BJ (cell line): ENCODE measurements at regions not wholly inside any gene's neighbourhood (a gene's known extent, or its start where the extent isn't known, plus 50 kb on each side); places are given as distances from the start of the nearest gene placed in this dataset.
A peak's percentile ranks its signal among the peaks of the same experiment; 100 is the strongest.

ENCODE experiments used
- CTCF ChIA-PET: fragments of 350-600 bp; formaldehyde crosslinking; extraction: SDS; loops from one replicate; lab custom pipeline; 2021; ENCODE audit warnings: antibody characterized with exemption, inconsistent platforms; lab: Yijun Ruan, JAX
- POLR2A ChIA-PET: fragments of 300-600 bp; sonication (Branson Sonifier 250); formaldehyde crosslinking; extraction: SDS; loops from one replicate; lab custom pipeline; 2021; ENCODE audit warnings: antibody characterized with exemption; lab: Charles Lee
- DNase-seq: peaks from one replicate; pipeline ENCODE4 v3.0.0-alpha.2; 2011; ENCODE audit warnings: low read depth
- H3K27me3 ChIP-seq: 2 replicates; pipeline ENCODE4 v1.6.0; 2011; ENCODE audit warnings: low read length; ENCODE audit not compliant: control insufficient read depth, insufficient read depth
- H3K36me3 ChIP-seq: 2 replicates; pipeline ENCODE4 v1.5.1; 2011; ENCODE audit warnings: low read length; ENCODE audit not compliant: control insufficient read depth, insufficient read depth
- H3K4me3 ChIP-seq: 2 replicates; pipeline ENCODE4 v1.5.1; 2011; ENCODE audit warnings: low read depth, mild to moderate bottlenecking, control low read depth, low read length
- TF ChIP-seq, protein P1 (sequence below): IDR thresholded peaks from 2 replicates; pipeline ENCODE4 v1.5.1; 2011; ENCODE audit warnings: low read depth, mild to moderate bottlenecking, control low read depth, inconsistent platforms, low read length, moderate library complexity; ENCODE audit not compliant: insufficient read depth

DNA sequence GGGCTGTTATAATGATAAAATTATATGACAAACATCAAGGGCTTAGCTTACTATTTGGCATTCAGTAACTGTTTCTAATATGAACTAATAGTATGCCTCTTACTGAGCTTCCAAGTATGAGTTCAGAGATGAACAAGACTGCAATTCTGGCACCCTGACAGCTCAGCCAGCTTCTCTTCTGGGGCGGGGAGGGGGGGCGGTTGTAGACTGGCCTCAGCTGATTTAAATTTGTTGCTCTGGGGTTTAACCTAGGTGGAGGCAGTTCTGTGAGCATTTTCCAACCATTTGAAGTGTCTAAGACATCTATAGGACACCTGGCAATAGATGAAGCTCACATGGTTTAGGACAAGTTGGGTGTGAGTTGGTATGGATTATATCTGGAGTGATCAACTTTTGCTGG is 401.9 kb downstream of the QKI start:
- TF ChIP-seq, protein P1, sequence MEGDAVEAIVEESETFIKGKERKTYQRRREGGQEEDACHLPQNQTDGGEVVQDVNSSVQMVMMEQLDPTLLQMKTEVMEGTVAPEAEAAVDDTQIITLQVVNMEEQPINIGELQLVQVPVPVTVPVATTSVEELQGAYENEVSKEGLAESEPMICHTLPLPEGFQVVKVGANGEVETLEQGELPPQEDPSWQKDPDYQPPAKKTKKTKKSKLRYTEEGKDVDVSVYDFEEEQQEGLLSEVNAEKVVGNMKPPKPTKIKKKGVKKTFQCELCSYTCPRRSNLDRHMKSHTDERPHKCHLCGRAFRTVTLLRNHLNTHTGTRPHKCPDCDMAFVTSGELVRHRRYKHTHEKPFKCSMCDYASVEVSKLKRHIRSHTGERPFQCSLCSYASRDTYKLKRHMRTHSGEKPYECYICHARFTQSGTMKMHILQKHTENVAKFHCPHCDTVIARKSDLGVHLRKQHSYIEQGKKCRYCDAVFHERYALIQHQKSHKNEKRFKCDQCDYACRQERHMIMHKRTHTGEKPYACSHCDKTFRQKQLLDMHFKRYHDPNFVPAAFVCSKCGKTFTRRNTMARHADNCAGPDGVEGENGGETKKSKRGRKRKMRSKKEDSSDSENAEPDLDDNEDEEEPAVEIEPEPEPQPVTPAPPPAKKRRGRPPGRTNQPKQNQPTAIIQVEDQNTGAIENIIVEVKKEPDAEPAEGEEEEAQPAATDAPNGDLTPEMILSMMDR: no peak
- ChIA-PET CTCF (no interaction called here), POLR2A (no interaction called here)
- no peaks in the 10 kb centered on the region for H3K36me3 ChIP-seq
- no peak overlapping the region for H3K4me3 ChIP-seq
- DNase-seq: no peak
- H3K27me3 ChIP-seq: no peaks in the 10 kb centered on the region

DNA sequence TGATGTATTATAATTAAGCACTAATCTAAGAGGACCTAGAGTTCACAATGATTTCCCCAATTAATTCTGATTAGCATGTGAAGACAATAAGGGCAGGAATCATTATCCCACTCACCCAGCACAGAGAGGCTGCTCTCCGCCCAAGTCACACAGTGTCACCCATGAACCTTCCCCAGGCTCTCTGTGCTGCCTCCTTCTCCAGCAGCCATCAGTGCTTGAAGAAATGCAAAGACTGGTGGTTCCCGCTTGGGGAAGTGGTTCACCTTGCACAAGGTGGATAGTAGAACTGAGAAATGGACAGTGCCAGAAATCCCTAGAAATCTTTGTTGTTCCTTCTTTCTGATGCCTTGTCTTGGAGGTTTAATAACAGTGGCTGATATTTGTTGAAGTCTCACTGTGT is 401.3 kb downstream of the QKI start:
- TF ChIP-seq, protein P1: no peak
- DNase-seq: no peak
- no peaks in the 10 kb centered on the region for H3K27me3 ChIP-seq
- H3K36me3 ChIP-seq: no peaks in the 10 kb centered on the region
- no peak overlapping the region for H3K4me3 ChIP-seq
- ChIA-PET POLR2A (no interaction called here), CTCF (no interaction called here)

DNA sequence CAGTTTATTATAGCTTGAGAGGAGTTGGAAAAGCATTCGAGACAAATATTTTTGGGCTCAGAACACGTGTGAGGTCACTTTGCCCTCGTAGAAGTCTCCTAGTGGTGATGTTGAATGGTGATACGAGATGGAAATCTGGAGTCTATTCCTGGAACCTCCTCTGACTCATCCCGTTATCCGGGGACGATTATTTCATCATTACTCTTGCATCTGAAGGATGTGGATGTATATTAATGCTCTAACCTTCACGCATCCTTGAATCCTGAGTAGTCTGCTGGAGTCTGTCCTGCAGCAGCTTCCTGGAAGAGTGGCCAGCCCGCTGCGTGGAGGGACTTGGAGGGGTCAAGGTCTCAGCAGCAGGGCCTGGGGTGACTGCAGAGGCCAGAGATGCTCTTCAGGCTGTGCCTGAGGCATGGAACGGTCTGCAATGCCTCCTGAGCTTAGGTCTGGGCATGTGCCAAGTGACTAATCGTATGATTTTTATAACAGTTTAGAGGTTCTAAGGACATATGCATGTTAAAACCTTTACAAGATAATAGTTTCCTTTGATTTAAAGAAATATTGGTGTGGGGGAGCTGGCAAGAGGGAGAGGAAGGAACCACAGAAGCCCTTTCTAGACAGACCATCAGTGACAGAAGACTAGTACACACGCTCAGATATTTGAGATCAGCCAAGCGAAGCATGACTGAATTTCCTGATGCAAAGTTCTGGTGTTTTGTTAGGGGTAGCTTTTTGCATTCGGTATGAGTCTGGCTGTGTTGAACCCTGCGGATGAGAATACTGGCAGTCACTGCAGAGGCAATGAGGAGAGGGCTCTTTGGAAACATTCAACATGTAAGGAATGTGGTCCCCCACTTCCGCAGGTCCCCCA is 400.2 kb downstream of the QKI start:
- Histone ChIP-seq H3K4me3 (no peak overlapping the region), H3K27me3 (no peaks in the 10 kb centered on the region), H3K36me3 (no peaks in the 10 kb centered on the region)
- POLR2A ChIA-PET: no interaction called here
- CTCF ChIA-PET: interaction anchor here (0.6 to 1.5 kb wide), 3 partner anchors 9 to 16 kb away, joined by 3 to 4 read pairs (median 4); no protein-coding TSS in a partner anchor
- TF ChIP-seq, protein P1: peak; percentile 41; the same call in 1 of the 2 replicates
- peak; percentile 82 for DNase-seq

DNA sequence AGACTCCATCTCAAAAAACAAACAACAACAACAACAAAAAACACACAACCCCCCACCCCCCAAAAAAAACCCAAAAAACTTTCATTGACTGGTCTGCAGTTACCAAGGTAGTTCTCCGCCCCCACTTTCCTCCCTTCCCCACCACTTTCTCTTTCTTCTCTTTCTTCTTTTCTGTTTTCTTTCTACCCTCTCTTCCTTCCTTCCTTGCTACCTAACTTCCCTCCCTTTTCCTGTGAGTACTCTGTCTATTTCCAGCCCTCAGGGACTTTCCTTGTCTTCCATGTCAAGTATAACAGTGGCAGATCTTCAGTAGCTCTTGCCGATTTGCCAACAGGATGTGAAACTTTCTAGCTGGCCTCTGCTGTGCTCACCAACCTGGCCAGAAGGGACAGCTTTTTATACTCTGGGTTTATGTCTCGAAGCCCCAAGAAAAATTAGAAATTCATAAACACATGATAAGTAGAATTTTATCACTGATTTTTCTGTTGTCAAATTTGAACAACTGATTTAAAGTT is 399.5 kb downstream of the QKI start:
- no peak for DNase-seq
- Histone ChIP-seq H3K27me3 (no peaks in the 10 kb centered on the region), H3K36me3 (no peaks in the 10 kb centered on the region), H3K4me3 (no peak overlapping the region)
- ChIA-PET CTCF (interaction anchor here (0.6 to 1.5 kb wide), 3 partner anchors 9 to 17 kb away, joined by 3 to 4 read pairs (median 4); no protein-coding TSS in a partner anchor), POLR2A (no interaction called here)
- TF ChIP-seq, protein P1: no peak

DNA sequence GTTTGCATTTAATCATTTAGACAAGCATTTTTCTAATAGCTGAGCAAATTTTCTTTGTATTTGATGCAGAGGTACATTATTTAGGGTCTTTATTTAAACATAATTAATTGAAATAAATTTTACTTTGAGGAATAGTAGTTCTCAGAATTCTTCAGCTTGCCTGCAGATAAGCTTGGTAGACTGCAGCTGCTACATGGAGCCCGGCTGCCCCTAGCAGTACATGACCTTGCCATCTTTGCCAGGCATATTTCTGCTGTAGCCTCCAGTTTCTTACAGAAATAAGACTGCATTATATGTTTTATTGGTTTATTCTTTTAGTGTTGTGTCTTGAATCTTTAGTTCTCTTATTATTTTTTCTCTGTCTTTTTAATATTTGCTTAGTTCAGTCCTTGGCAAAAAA is 396.8 kb downstream of the QKI start:
- CTCF ChIA-PET: interaction anchor here (0.6 kb wide), 1 partner anchor 88 kb away, joined by 4 read pairs; no protein-coding TSS in a partner anchor
- POLR2A ChIA-PET: no interaction called here
- TF ChIP-seq, protein P1: no peak

More for the DNA sequence above, 396.8 kb downstream of the QKI start:
- no peak for DNase-seq
- Histone ChIP-seq H3K27me3 (no peaks in the 10 kb centered on the region), H3K4me3 (no peak overlapping the region), H3K36me3 (no peaks in the 10 kb centered on the region)
